ENCODE measurements at regions not wholly inside any gene's neighbourhood (a gene's known extent, or its start where the extent isn't known, plus 50 kb on each side); places are given as distances from the start of the nearest gene placed in this dataset.

GRCh38 chr12:25904442-25904841, 54.0 kb upstream of the RASSF8 start:
- ATAC-seq, result no peak

GRCh38 chr12:25906651-25907340, 51.7 kb upstream of the RASSF8 start:
- intact Hi-C loops (cut with DNase I), result no loop called here
- no peak for ATAC-seq

More at GRCh38 chr12:25904442-25904841, 54.0 kb upstream of the RASSF8 start:
- WGBS, 2 donors, result 93 to 96% methylated on average over 1 of the region's 1 CpG
- Histone ChIP-seq H3K27me3 (peaks cover 0 to 4% (median 0%) of the 10 kb centered on the region in 7 donors), H3K27ac (no peak overlapping the region), H3K9me3 (no peaks in the 10 kb centered on the region), H3K36me3 (no peaks in the 10 kb centered on the region), H3K4me3 (no peak overlapping the region), H3K4me1 (no peaks in the 10 kb centered on the region)
- no peak for TF ChIP-seq CTCF (IDR thresholded peaks at IDR 0.05)
- intact Hi-C loops (cut with DNase I), result no loop called here
- DNase-seq, result no peak

More at GRCh38 chr12:25906651-25907340, 51.7 kb upstream of the RASSF8 start:
- TF ChIP-seq CTCF (IDR thresholded peaks at IDR 0.05), result no peak
- Histone ChIP-seq H3K4me3 (no peak overlapping the region), H3K36me3 (no peaks in the 10 kb centered on the region), H3K27me3 (peaks cover 0 to 4% (median 0%) of the 10 kb centered on the region in 7 donors), H3K9me3 (peaks cover 0 to 2% (median 0%) of the 10 kb centered on the region in 11 donors), H3K4me1 (no peaks in the 10 kb centered on the region), H3K27ac (no peak overlapping the region)
- DNase-seq, result no peak
- WGBS, 2 donors, result 83 to 92% methylated on average over 2 of the region's 2 CpGs

Small RNA genes in the stretch of these regions (microRNA-seq; reads per million reads assigned to microRNA genes)
- 0 reads per million in 2 donors for gene MIR4302
